Chondrocyte (in vitro differentiated cells): ENCODE measurements at regions not wholly inside any gene's neighbourhood (a gene's known extent, or its start where the extent isn't known, plus 50 kb on each side); places are given as distances from the start of the nearest gene placed in this dataset.
"Not testable (repeated sequence)": the region's sequence is repeated elsewhere in the genome, so short reads cannot be mapped to it uniquely, and the experiment has no call there.

Experiments used
- DNase-seq: peaks from one replicate; pipeline ENCODE4 v3.0.0; 2021; ENCODE audit warnings: mixed read lengths, low spot score
- H3K27ac Mint-ChIP-seq: one replicate; pipeline ENCODE4 v1.8.0; 2021; ENCODE audit warnings: mild to moderate bottlenecking, moderate library complexity, mixed read lengths; ENCODE audit not compliant: unreplicated experiment
- H3K27me3 Mint-ChIP-seq: 2 replicates; pipeline ENCODE4 v1.8.0; 2021; ENCODE audit warnings: low read depth, mixed read lengths
- H3K36me3 Mint-ChIP-seq: 2 replicates; pipeline ENCODE4 v1.8.0; 2021; ENCODE audit warnings: low read depth, mixed read lengths
- H3K4me1 Mint-ChIP-seq: 2 replicates; pipeline ENCODE4 v1.8.0; 2021; ENCODE audit warnings: low read depth, mild to moderate bottlenecking, mixed read lengths
- H3K4me3 Mint-ChIP-seq: one replicate; pipeline ENCODE4 v1.8.0; 2021; ENCODE audit warnings: mild to moderate bottlenecking, moderate library complexity, mixed read lengths; ENCODE audit not compliant: unreplicated experiment
- H3K9me3 Mint-ChIP-seq: 2 replicates; pipeline ENCODE4 v1.8.0; 2021; ENCODE audit warnings: low read depth, mixed read lengths
- TF ChIP-seq, protein P1 (sequence below): fragments of 200-600 bp; sonication (generic); IDR thresholded peaks from 2 replicates; pipeline ENCODE4 v1.5.0; 2021; ENCODE audit warnings: antibody characterized with exemption, mild to moderate bottlenecking, moderate library complexity

DNA sequence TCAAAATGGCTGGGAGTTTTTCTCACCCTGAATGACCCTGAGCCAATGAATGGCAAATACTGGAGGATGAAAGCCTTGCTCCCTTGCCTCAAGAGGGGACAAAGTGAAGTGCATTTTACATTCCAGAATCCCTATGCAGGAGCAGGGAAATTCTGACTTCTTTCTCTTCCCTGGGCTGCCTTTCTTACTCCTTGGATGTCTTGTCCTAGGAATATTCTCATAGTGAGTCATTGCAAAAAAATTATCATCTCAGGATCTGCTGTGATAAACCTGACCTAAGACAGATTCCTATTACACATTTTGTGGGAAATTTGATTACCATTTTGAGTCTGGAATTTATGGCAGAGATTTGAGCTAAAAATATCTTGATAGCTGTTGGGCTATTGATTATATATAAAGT, 199.9 kb downstream of the TMA16 start:
- H3K27ac Mint-ChIP-seq = no peak overlapping the region

DNA sequence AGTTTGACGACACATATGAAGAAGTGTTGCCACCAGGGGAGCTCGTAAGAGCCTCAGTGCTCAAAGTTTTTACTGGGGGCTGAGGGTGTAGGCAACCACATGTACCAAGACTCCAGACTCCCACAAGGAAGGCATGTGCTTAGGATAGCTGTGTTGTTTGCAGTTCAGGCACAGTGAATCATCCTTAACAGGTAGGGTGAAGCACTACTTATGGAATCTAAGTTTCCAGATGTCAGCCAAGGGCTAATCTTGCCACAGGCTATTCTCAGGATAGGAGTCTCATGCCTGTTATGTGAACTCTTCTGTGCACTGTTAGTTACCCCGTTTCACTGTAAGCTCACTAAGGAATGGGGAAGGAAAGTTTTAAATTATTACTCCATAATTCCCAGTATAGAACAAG, 202.6 kb downstream of the TMA16 start:
- no peak overlapping the region for H3K27ac Mint-ChIP-seq
- H3K27me3 Mint-ChIP-seq = no peaks in the 10 kb centered on the region
- no peak overlapping the region for H3K4me3 Mint-ChIP-seq
- no peaks in the 10 kb centered on the region for H3K36me3 Mint-ChIP-seq
- H3K9me3 Mint-ChIP-seq = peaks cover 3% of the 10 kb centered on the region
- H3K4me1 Mint-ChIP-seq = peaks cover 9% of the 10 kb centered on the region
- TF ChIP-seq, protein P1, sequence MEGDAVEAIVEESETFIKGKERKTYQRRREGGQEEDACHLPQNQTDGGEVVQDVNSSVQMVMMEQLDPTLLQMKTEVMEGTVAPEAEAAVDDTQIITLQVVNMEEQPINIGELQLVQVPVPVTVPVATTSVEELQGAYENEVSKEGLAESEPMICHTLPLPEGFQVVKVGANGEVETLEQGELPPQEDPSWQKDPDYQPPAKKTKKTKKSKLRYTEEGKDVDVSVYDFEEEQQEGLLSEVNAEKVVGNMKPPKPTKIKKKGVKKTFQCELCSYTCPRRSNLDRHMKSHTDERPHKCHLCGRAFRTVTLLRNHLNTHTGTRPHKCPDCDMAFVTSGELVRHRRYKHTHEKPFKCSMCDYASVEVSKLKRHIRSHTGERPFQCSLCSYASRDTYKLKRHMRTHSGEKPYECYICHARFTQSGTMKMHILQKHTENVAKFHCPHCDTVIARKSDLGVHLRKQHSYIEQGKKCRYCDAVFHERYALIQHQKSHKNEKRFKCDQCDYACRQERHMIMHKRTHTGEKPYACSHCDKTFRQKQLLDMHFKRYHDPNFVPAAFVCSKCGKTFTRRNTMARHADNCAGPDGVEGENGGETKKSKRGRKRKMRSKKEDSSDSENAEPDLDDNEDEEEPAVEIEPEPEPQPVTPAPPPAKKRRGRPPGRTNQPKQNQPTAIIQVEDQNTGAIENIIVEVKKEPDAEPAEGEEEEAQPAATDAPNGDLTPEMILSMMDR = no peak
- DNase-seq = no peak

More for the DNA sequence above, 199.9 kb downstream of the TMA16 start:
- Mint-ChIP-seq H3K4me1 (peaks cover 9% of the 10 kb centered on the region), H3K9me3 (peaks cover 3% of the 10 kb centered on the region), H3K27me3 (no peaks in the 10 kb centered on the region), H3K4me3 (no peak overlapping the region), H3K36me3 (no peaks in the 10 kb centered on the region)
- TF ChIP-seq, protein P1 = no peak
- DNase-seq = no peak

DNA sequence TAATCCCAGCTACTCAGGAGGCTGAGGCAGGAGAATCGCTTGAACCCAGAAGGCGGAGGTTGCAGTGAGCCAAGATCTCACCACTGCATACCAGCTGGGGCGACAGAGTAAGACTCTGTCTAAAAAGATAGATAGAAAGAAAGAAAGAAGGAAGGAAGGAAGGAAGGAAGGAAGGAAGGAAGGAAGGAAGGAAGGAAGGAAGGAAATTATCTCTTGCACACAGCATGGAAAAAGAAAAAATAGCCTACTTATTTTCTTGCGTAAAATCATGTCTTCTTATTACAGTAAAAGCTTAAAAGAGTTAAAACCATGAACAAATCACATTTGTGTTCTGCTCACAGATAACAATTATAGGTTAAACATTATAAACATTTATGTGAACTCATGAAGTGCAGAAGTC, 205.9 kb downstream of the TMA16 start:
- DNase-seq, H3K36me3 Mint-ChIP-seq, H3K4me3 Mint-ChIP-seq, H3K27me3 Mint-ChIP-seq, H3K27ac Mint-ChIP-seq, H3K4me1 Mint-ChIP-seq, H3K9me3 Mint-ChIP-seq: not testable (repeated sequence)

DNA sequence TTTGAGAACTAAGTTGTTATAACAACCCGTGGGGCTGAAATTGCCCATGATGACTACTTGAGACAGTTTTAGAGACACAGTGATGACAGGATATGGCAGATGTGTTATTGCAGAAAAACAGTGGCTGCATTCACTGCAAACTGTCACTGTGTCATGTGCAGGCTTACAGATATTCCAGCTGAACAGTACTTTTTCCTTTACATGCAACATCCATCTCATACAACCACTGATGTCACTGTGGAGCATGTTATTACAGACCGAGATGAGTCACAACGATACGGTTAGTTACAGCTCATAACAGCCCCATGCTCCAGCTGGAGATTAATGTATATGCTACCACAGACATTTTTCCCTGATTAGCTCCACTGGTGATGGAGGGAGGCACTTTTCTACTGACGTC, 207.4 kb downstream of the TMA16 start:
- Mint-ChIP-seq H3K27me3 (no peaks in the 10 kb centered on the region), H3K4me3 (no peak overlapping the region), H3K4me1 (no peaks in the 10 kb centered on the region), H3K9me3 (peaks cover under 1% of the 10 kb centered on the region), H3K36me3 (no peaks in the 10 kb centered on the region), H3K27ac (no peak overlapping the region)
- TF ChIP-seq, protein P1 = no peak
- DNase-seq = no peak

DNA sequence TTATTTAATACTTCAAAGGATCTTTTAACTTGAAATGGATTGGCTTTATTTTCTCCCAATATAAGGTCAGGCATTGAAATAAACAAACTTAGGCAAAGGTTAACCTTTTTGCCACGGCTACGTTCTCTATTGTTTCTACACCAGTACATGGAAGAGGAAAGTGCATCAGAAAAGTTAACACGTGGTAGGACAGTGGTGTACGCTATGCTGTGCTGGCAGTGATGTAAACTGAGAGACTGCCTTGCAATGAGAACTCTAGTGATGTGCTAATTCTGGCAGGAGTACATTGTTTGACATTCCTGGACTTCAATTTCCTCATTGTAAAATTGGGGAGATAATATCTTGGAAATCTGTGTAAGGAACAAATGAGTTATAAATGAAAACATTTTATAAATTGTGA, 208.2 kb downstream of the TMA16 start:
- no peaks in the 10 kb centered on the region for H3K36me3 Mint-ChIP-seq
- no peaks in the 10 kb centered on the region for H3K27me3 Mint-ChIP-seq
- no peaks in the 10 kb centered on the region for H3K4me1 Mint-ChIP-seq
- no peak overlapping the region for H3K4me3 Mint-ChIP-seq
- no peak overlapping the region for H3K27ac Mint-ChIP-seq
- H3K9me3 Mint-ChIP-seq = no peaks in the 10 kb centered on the region
- TF ChIP-seq, protein P1 = no peak
- no peak for DNase-seq

DNA sequence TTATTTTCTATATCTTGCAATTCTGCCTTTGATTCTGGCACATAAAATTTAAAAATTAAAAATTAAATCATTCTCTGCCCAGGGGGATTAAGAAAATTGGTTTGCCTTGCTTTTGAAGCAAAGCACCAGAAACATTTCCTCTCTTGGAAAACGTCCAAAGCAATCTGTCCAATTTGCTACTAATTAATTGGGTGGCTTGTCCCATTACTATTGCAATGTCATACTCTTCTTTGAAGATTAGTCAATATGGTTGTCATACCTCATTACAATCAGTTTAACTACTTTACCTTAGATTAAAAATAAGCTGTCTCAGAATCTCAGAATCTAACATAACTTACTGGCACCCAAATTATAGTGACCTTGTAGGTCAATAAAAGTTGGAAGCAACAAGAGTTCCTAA, 208.8 kb downstream of the TMA16 start:
- Mint-ChIP-seq H3K27ac (no peak overlapping the region), H3K4me1 (no peaks in the 10 kb centered on the region), H3K4me3 (no peak overlapping the region), H3K36me3 (no peaks in the 10 kb centered on the region), H3K9me3 (no peaks in the 10 kb centered on the region), H3K27me3 (no peaks in the 10 kb centered on the region)
- TF ChIP-seq, protein P1 = no peak
- no peak for DNase-seq
